ENCODE measurements at regions not wholly inside any gene's neighbourhood (a gene's known extent, or its start where the extent isn't known, plus 50 kb on each side); places are given as distances from the start of the nearest gene placed in this dataset.

- no peaks in the 10 kb centered on the region for H3K9me3 Mint-ChIP-seq (ENCODE audit: unreplicated experiment)
- Histone ChIP-seq H3K4me3 (ENCODE audit: insufficient read depth, low read depth, low read length) (no peak overlapping the region), H3K36me3 (ENCODE audit: insufficient read depth, low read length) (no peaks in the 10 kb centered on the region), H3K27ac (ENCODE audit: low read depth, low read length) (no peak overlapping the region), H3K79me2 (ENCODE audit: insufficient read depth, low read length) (no peaks in the 10 kb centered on the region), H3K9me3 (ENCODE audit: insufficient read depth, low read depth, low read length) (no peaks in the 10 kb centered on the region), H3K27me3 (ENCODE audit: insufficient read depth, low read length) (no peaks in the 10 kb centered on the region), H2AFZ (ENCODE audit: low read depth, low read length) (no peak overlapping the region), H3K4me1 (ENCODE audit: insufficient read depth, low read length) (no peaks in the 10 kb centered on the region), H3K4me2 (ENCODE audit: low read length) (no peak overlapping the region), H4K20me1 (ENCODE audit: insufficient read depth, low read length) (no peaks in the 10 kb centered on the region), H3K9ac (ENCODE audit: low read length) (no peak overlapping the region)
- H3K27ac Mint-ChIP-seq (ENCODE audit: unreplicated experiment), result no peak overlapping the region
- FAIRE-seq (no peak), DNase-seq (ENCODE audit: low read depth) (no peak)
- TF ChIP-seq EZH2 (IDR thresholded peaks at IDR 0.05; ENCODE audit: insufficient read depth, low read length), result no peak
- no peak for TF ChIP-seq CTCF (IDR thresholded peaks at IDR 0.05; ENCODE audit: insufficient read depth, low read depth, low read length)
- no peaks in the 10 kb centered on the region for H3K4me1 Mint-ChIP-seq (ENCODE audit: low read depth, unreplicated experiment)
- no peaks in the 10 kb centered on the region for H3K36me3 Mint-ChIP-seq (ENCODE audit: low read depth, unreplicated experiment)
- H3K27me3 Mint-ChIP-seq (ENCODE audit: low read depth, unreplicated experiment), result no peaks in the 10 kb centered on the region
- H3K4me3 Mint-ChIP-seq (ENCODE audit: unreplicated experiment), result no peak overlapping the region
These were observed 359.3 kb downstream of the PLOD2 start for GRCh38 chr3:145801696-145802095.

GRCh38 chr3:145807990-145808389 lies 353.0 kb downstream of the PLOD2 start:
- no peak overlapping the region for H3K4me2 ChIP-seq (ENCODE audit: low read length)
- no peaks in the 10 kb centered on the region for H3K9me3 Mint-ChIP-seq (ENCODE audit: unreplicated experiment)
- no peaks in the 10 kb centered on the region for H3K27me3 ChIP-seq (ENCODE audit: insufficient read depth, low read length)
- H3K36me3 Mint-ChIP-seq (ENCODE audit: low read depth, unreplicated experiment), result no peaks in the 10 kb centered on the region
- no peak overlapping the region for H3K27ac Mint-ChIP-seq (ENCODE audit: unreplicated experiment)
- no peaks in the 10 kb centered on the region for H3K4me1 Mint-ChIP-seq (ENCODE audit: low read depth, unreplicated experiment)
- no peaks in the 10 kb centered on the region for H3K36me3 ChIP-seq (ENCODE audit: insufficient read depth, low read length)
- FAIRE-seq (no peak), DNase-seq (ENCODE audit: low read depth) (peak; percentile 50)
- H3K79me2 ChIP-seq (ENCODE audit: insufficient read depth, low read length), result no peaks in the 10 kb centered on the region
- H4K20me1 ChIP-seq (ENCODE audit: insufficient read depth, low read length), result no peaks in the 10 kb centered on the region
- H3K27me3 Mint-ChIP-seq (ENCODE audit: low read depth, unreplicated experiment), result no peaks in the 10 kb centered on the region
- H3K4me3 ChIP-seq (ENCODE audit: insufficient read depth, low read depth, low read length), result no peak overlapping the region
- no peak overlapping the region for H3K4me3 Mint-ChIP-seq (ENCODE audit: unreplicated experiment)
- no peak overlapping the region for H3K9ac ChIP-seq (ENCODE audit: low read length)
- no peaks in the 10 kb centered on the region for H3K9me3 ChIP-seq (ENCODE audit: insufficient read depth, low read depth, low read length)
- no peak overlapping the region for H3K27ac ChIP-seq (ENCODE audit: low read depth, low read length)
- H2AFZ ChIP-seq (ENCODE audit: low read depth, low read length), result no peak overlapping the region
- no peaks in the 10 kb centered on the region for H3K4me1 ChIP-seq (ENCODE audit: insufficient read depth, low read length)
- TF ChIP-seq CTCF (IDR thresholded peaks at IDR 0.05; ENCODE audit: insufficient read depth, low read depth, low read length) (no peak), EZH2 (IDR thresholded peaks at IDR 0.05; ENCODE audit: insufficient read depth, low read length) (no peak)

GRCh38 chr3:145812391-145812790 lies 348.6 kb downstream of the PLOD2 start:
- TF ChIP-seq CTCF (IDR thresholded peaks at IDR 0.05; ENCODE audit: insufficient read depth, low read depth, low read length) (no peak), EZH2 (IDR thresholded peaks at IDR 0.05; ENCODE audit: insufficient read depth, low read length) (no peak)
- no peaks in the 10 kb centered on the region for H3K36me3 Mint-ChIP-seq (ENCODE audit: low read depth, unreplicated experiment)
- H3K4me3 Mint-ChIP-seq (ENCODE audit: unreplicated experiment), result no peak overlapping the region

More at GRCh38 chr3:145812391-145812790, 348.6 kb downstream of the PLOD2 start:
- Mint-ChIP-seq H3K4me1 (ENCODE audit: low read depth, unreplicated experiment) (no peaks in the 10 kb centered on the region), H3K9me3 (ENCODE audit: unreplicated experiment) (no peaks in the 10 kb centered on the region), H3K27ac (ENCODE audit: unreplicated experiment) (no peak overlapping the region), H3K27me3 (ENCODE audit: low read depth, unreplicated experiment) (no peaks in the 10 kb centered on the region)
- Histone ChIP-seq H3K27me3 (ENCODE audit: insufficient read depth, low read length) (no peaks in the 10 kb centered on the region), H4K20me1 (ENCODE audit: insufficient read depth, low read length) (no peaks in the 10 kb centered on the region), H3K36me3 (ENCODE audit: insufficient read depth, low read length) (no peaks in the 10 kb centered on the region), H3K9me3 (ENCODE audit: insufficient read depth, low read depth, low read length) (no peaks in the 10 kb centered on the region), H3K4me1 (ENCODE audit: insufficient read depth, low read length) (no peaks in the 10 kb centered on the region), H3K9ac (ENCODE audit: low read length) (no peak overlapping the region), H3K27ac (ENCODE audit: low read depth, low read length) (no peak overlapping the region), H3K4me2 (ENCODE audit: low read length) (no peak overlapping the region), H3K79me2 (ENCODE audit: insufficient read depth, low read length) (no peaks in the 10 kb centered on the region), H3K4me3 (ENCODE audit: insufficient read depth, low read depth, low read length) (no peak overlapping the region), H2AFZ (ENCODE audit: low read depth, low read length) (no peak overlapping the region)
- no peak for DNase-seq (ENCODE audit: low read depth)
- FAIRE-seq, result no peak

Data from astrocyte (in vitro differentiated cells and primary cell).